ENCODE measurements at regions not wholly inside any gene's neighbourhood (a gene's known extent, or its start where the extent isn't known, plus 50 kb on each side); places are given as distances from the start of the nearest gene placed in this dataset.

DNA sequence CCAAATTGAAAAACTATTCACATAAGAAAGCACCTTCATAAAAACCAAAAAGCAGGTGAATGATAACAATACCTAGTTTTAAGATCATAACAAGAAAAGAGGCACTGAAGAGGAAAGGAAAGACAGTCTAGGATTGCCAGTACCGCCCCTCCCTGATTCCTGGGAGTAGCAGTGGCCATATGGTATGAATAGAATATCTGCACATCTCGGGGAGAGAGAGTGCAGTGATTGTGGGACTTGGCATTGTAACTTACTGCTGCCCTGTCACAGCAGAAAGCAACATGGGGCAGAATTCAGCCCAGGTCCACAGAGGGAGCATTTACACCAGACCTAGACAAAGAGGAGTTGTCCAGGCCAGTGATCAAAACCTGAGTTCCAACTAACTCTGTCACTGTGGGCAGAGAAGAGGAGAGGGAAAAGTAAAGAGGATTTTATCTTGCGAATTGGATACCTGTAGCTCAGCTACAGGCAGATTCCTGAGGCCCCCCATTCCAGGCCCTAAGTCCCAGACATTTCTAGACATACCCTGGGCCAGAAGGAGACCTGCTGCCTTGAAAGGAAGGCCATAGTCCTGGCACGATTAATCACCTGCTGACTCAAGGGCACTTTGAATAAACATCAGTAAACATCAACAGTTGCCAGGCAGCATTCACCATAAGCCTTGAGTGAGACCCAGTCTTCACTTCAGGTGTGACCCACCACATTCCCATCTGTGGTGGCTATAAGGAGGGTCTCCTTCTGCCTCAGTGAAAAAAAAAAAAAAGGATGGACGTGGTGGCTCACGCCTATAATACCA lies 397.5 kb downstream of the TGFB2 start:
- H3K4me3 ChIP-seq (replicated peaks in 1 of 3; ENCODE audit: insufficient read depth in 1 of 3, low read depth in 2 of 3, low read length in 3 of 3), result no peak overlapping the region
- no peak overlapping the region for H3K4me2 ChIP-seq (ENCODE audit: low read depth, low read length)
- H3K9me3 ChIP-seq (ENCODE audit: low read length), result no peaks in the 10 kb centered on the region
- intact Hi-C loops (cut with micrococcal nuclease; ENCODE audit: unreplicated experiment) (no loop called here), in situ Hi-C loops (cut with HindIII; ENCODE audit: extremely low pct_ligation_motif_present, low pct_unique_long_range_greater_than_20kb) (no loop called here)
- H3K4me1 ChIP-seq (ENCODE audit: insufficient read depth, low read length), result no peaks in the 10 kb centered on the region
- no peaks in the 10 kb centered on the region for H4K20me1 ChIP-seq (ENCODE audit: insufficient read depth, low read length)
- no TSS peak for BruUV-seq (replicated peaks)
- no peaks in the 10 kb centered on the region; a peak in 1 of 5 replicates for H3K27me3 ChIP-seq (ENCODE audit: control insufficient read depth in 1 of 2, insufficient read depth in 2 of 2, low read length in 2 of 2)
- H3K9ac ChIP-seq (ENCODE audit: insufficient read depth, low read depth, low read length), result no peak overlapping the region
- WGBS (ENCODE audit: low lambda C conversion rate), result 17% methylated on average over 5 of the region's 6 CpGs
- no peak overlapping the region for H3K27ac ChIP-seq (ENCODE audit: extremely low read length, insufficient read depth, low read length)
- FAIRE-seq, result no peak
- CTCF ChIA-PET (ENCODE audit: low intra/inter-chr PET ratio, low total read pairs), result no interaction called here
- TF ChIP-seq ZNF274 (CRISPR knock-in tag; IDR thresholded peaks at IDR 0.05), result no peak
- TF ChIP-seq RFX5 (IDR thresholded peaks at IDR 0.05; ENCODE audit: low read depth, low read length), result peak; percentile 53; the same call in 1 of the 2 replicates
- no peak for ATAC-seq
- H2AFZ ChIP-seq (ENCODE audit: low read length), result no peak overlapping the region
- DNase-seq (ENCODE audit: low spot score), result no peak
- no peaks in the 10 kb centered on the region for H3K36me3 ChIP-seq (replicated peaks in 1 of 2; ENCODE audit: control insufficient read depth in 1 of 2, insufficient read depth in 2 of 2, low read length in 2 of 2)
- H3K79me2 ChIP-seq (ENCODE audit: insufficient read depth, low read length), result no peaks in the 10 kb centered on the region
- POLR2A ChIA-PET, result no interaction called here

DNA sequence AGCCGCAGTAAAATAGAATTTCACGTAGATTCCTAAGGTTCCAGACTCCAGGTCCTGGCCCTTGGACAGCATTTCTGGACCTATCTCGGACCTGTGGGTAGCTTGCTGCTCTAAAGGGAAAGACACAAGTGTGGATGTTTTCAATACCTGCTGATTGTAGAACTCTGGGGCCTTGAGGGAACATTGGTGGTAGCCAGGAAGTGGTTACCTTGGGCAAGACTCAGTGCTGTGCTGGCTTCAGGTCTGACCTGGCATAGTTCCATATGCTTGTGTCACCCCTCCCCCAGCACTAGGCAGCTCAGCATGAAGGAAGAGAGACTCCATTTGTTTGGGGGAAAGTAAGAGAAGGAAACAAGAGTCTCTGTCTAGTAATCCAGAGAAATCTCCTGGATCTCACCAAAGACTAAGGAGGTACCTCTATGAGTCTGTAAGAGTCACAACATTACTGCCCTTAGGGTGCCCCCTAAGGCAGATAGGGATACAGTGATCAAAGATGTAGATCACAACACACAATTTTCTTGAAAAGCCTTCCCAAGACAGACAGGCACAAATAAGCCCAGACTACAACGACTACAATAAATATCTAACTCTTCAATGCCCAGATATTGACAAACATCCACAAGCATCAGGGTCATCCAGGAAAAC lies 398.8 kb downstream of the TGFB2 start:
- peaks cover 3% of the 10 kb centered on the region; the same call in 1 of the 2 replicates for H3K9me3 ChIP-seq (ENCODE audit: low read length)
- H3K36me3 ChIP-seq (replicated peaks in 1 of 2; ENCODE audit: control insufficient read depth in 1 of 2, insufficient read depth in 2 of 2, low read length in 2 of 2), result no peaks in the 10 kb centered on the region
- H3K4me3 ChIP-seq (replicated peaks in 1 of 3; ENCODE audit: insufficient read depth in 1 of 3, low read depth in 2 of 3, low read length in 3 of 3), result no peak overlapping the region
- ChIA-PET POLR2A (no interaction called here), CTCF (ENCODE audit: low intra/inter-chr PET ratio, low total read pairs) (no interaction called here)
- ATAC-seq (no peak), FAIRE-seq (no peak), DNase-seq (ENCODE audit: low spot score) (no peak)
- H3K4me1 ChIP-seq (ENCODE audit: insufficient read depth, low read length), result no peaks in the 10 kb centered on the region
- in situ Hi-C loops (cut with HindIII; ENCODE audit: extremely low pct_ligation_motif_present, low pct_unique_long_range_greater_than_20kb), result no loop called here
- H3K27me3 ChIP-seq (ENCODE audit: control insufficient read depth in 1 of 2, insufficient read depth in 2 of 2, low read length in 2 of 2), result no peaks in the 10 kb centered on the region; a peak in 1 of 5 replicates
- H4K20me1 ChIP-seq (ENCODE audit: insufficient read depth, low read length), result no peaks in the 10 kb centered on the region
- intact Hi-C loops (cut with micrococcal nuclease; ENCODE audit: unreplicated experiment), result no loop called here
- H3K4me2 ChIP-seq (ENCODE audit: low read depth, low read length), result no peak overlapping the region
- no TSS peak for BruUV-seq (replicated peaks)
- H3K27ac ChIP-seq (ENCODE audit: extremely low read length, insufficient read depth, low read length), result no peak overlapping the region
- no peak for TF ChIP-seq HMGA1 (CRISPR knock-in tag; conservative IDR thresholded peaks at IDR 0.05)
- no peak for TF ChIP-seq MTF1 (CRISPR knock-in tag; IDR thresholded peaks at IDR 0.05)
- H2AFZ ChIP-seq (ENCODE audit: low read length), result no peak overlapping the region
- no peak overlapping the region for H3K9ac ChIP-seq (ENCODE audit: insufficient read depth, low read depth, low read length)
- WGBS (ENCODE audit: low lambda C conversion rate), result 28% methylated on average over 4 of the region's 4 CpGs
- no peaks in the 10 kb centered on the region for H3K79me2 ChIP-seq (ENCODE audit: insufficient read depth, low read length)

Data from HepG2 (cell line).